B cell (primary cell): ENCODE measurements at regions not wholly inside any gene's neighbourhood (a gene's known extent, or its start where the extent isn't known, plus 50 kb on each side); places are given as distances from the start of the nearest gene placed in this dataset.

Experiments
- ATAC-seq: fragments of 200-7000 bp; cut with Tn5 transposase; one replicate; pipeline ENCODE4 v1.10.0; 2021; ENCODE audit warnings: low read depth, mild to moderate bottlenecking, moderate number of reproducible peaks, moderate library complexity
- CTCF ChIA-PET: fragments of 350-600 bp; sonication (Branson Sonifier 250); formaldehyde crosslinking; loops from one replicate; lab custom pipeline; 2021; ENCODE audit warnings: antibody characterized with exemption, inconsistent platforms; lab: Charles Lee
- POLR2A ChIA-PET: fragments of 350-600 bp; sonication (Branson Sonifier 250); formaldehyde crosslinking; loops from one replicate; lab custom pipeline; 2021; ENCODE audit warnings: antibody characterized with exemption; lab: Charles Lee
- DNase-seq: peaks from one replicate; pipeline ENCODE4 v3.0.0; 2013
- H2AFZ ChIP-seq: 2 replicates; pipeline ENCODE4 v1.6.1; 2012; ENCODE audit warnings: mild to moderate bottlenecking, low read depth, low read length; ENCODE audit not compliant: insufficient read depth, poor library complexity, severe bottlenecking
- H3K27ac ChIP-seq, 2 donors: 1 replicate in 1 of 2; 2 replicates in 1 of 2; pipeline ENCODE4 v1.5.1; 2012 to 2013; ENCODE audit warnings: low read length in 2 of 2, mild to moderate bottlenecking in 2 of 2, moderate library complexity in 1 of 2
- H3K27me3 ChIP-seq, 4 experiments: fragments of 200-600 bp in 1 of 4; sonication (generic) in 1 of 4; replicated peaks in 1 of 4; 1 replicate in 2 of 4; 2 replicates in 2 of 4; pipeline versions ENCODE4 v1.6.1 to v1.7.0; 2013 to 2016; ENCODE audit warnings: low read length in 3 of 4, mild to moderate bottlenecking in 2 of 4, mixed read lengths in 1 of 4, moderate library complexity in 1 of 4; ENCODE audit not compliant: insufficient read depth in 4 of 4, control insufficient read depth in 3 of 4; ENCODE audit errors: control extremely low read depth in 1 of 4
- H3K36me3 ChIP-seq, 2 experiments: replicated peaks in 1 of 2; 1 replicate in 1 of 2; 2 replicates in 1 of 2; pipeline versions ENCODE4 v1.6.1 to v1.7.1; 2013; ENCODE audit warnings: low read length in 1 of 2; ENCODE audit not compliant: insufficient read depth in 2 of 2, control insufficient read depth in 1 of 2; ENCODE audit errors: control extremely low read depth in 1 of 2, extremely low read depth in 1 of 2
- H3K4me1 ChIP-seq, 2 donors: fragments of 200-600 bp in 1 of 2; sonication (generic) in 1 of 2; 1 replicate in 1 of 2; 2 replicates in 1 of 2; pipeline versions ENCODE4 v1.5.1 to v1.6.1; 2013 to 2017; ENCODE audit warnings: low read length in 2 of 2; ENCODE audit not compliant: control insufficient read depth in 2 of 2, insufficient read depth in 2 of 2
- H3K4me2 ChIP-seq: replicated peaks from 2 replicates; pipeline ENCODE3; 2012; ENCODE audit warnings: mild to moderate bottlenecking, low read depth, low read length; ENCODE audit not compliant: poor library complexity, severe bottlenecking
- H3K4me3 ChIP-seq, 5 experiments: fragments of 200-600 bp in 1 of 5; sonication (generic) in 1 of 5; 1 replicate in 3 of 5; 2 replicates in 2 of 5; pipeline versions ENCODE4 v1.5.1 to v1.7.0; 2011 to 2016; ENCODE audit warnings: low read length in 4 of 5, mild to moderate bottlenecking in 4 of 5, low read depth in 2 of 5, control low read depth in 1 of 5, moderate library complexity in 1 of 5; ENCODE audit not compliant: insufficient read depth in 1 of 5; ENCODE audit errors: control extremely low read depth in 1 of 5, extremely low read depth in 1 of 5
- H3K79me2 ChIP-seq: fragments of 200-600 bp; sonication (generic); one replicate; pipeline ENCODE4 v1.6.0; 2016; ENCODE audit warnings: low read length; ENCODE audit not compliant: control insufficient read depth, insufficient read depth
- H3K9ac ChIP-seq: fragments of 200-600 bp; sonication (generic); 2 replicates; pipeline ENCODE4 v1.6.1; 2017; ENCODE audit warnings: mild to moderate bottlenecking, low read length, moderate library complexity
- H3K9me3 ChIP-seq, 3 donors: one replicate each; pipeline versions ENCODE4 v1.6.1 to v1.7.1; 2013; ENCODE audit warnings: low read length in 2 of 3; ENCODE audit not compliant: control insufficient read depth in 2 of 3, insufficient read depth in 1 of 3; ENCODE audit errors: control extremely low read depth in 1 of 3
- H4K20me1 ChIP-seq: 2 replicates; pipeline ENCODE4 v1.6.0; 2012; ENCODE audit warnings: mild to moderate bottlenecking, low read length; ENCODE audit not compliant: insufficient read depth, control insufficient read depth, poor library complexity, severe bottlenecking
- H3K27ac Mint-ChIP-seq: one replicate; pipeline ENCODE4 v1.8.0; 2021; ENCODE audit warnings: mixed read lengths
- H3K27me3 Mint-ChIP-seq: one replicate; pipeline ENCODE4 v1.8.0; 2021; ENCODE audit warnings: mixed read lengths
- H3K4me1 Mint-ChIP-seq: one replicate; pipeline ENCODE4 v1.8.0; 2021; ENCODE audit warnings: mixed read lengths
- H3K4me3 Mint-ChIP-seq: one replicate; pipeline ENCODE4 v1.8.0; 2021; ENCODE audit warnings: mixed read lengths
- H3K9me3 Mint-ChIP-seq: one replicate; pipeline ENCODE4 v1.8.0; 2022; ENCODE audit warnings: mixed read lengths; ENCODE audit not compliant: insufficient read depth
- EZH2 ChIP-seq: IDR thresholded peaks from 2 replicates; pipeline ENCODE4 v1.6.1; 2012; ENCODE audit warnings: borderline replicate concordance, low read depth, mild to moderate bottlenecking, moderate library complexity, low read length; ENCODE audit not compliant: insufficient read depth, poor library complexity, severe bottlenecking
- WGBS: methylation state at CpG from one replicate; pipeline ENCODE4 v1.1.5; 2013; ENCODE audit warnings: missing lambda C conversion rate; ENCODE audit not compliant: insufficient coverage; 5-methylcytosine and 5-hydroxymethylcytosine counted together
- intact Hi-C: fragments of 100-400 bp; cut with micrococcal nuclease; formaldehyde crosslinking; loops from one replicate; pipeline ENCODE4 v1.10.0; 2022
- TF ChIP-seq, protein P1 (sequence below): fragments of 200-600 bp; IDR thresholded peaks from one replicate; pipeline ENCODE4 v1.8.0; 2022; ENCODE audit warnings: antibody characterized with exemption, mild to moderate bottlenecking

DNA sequence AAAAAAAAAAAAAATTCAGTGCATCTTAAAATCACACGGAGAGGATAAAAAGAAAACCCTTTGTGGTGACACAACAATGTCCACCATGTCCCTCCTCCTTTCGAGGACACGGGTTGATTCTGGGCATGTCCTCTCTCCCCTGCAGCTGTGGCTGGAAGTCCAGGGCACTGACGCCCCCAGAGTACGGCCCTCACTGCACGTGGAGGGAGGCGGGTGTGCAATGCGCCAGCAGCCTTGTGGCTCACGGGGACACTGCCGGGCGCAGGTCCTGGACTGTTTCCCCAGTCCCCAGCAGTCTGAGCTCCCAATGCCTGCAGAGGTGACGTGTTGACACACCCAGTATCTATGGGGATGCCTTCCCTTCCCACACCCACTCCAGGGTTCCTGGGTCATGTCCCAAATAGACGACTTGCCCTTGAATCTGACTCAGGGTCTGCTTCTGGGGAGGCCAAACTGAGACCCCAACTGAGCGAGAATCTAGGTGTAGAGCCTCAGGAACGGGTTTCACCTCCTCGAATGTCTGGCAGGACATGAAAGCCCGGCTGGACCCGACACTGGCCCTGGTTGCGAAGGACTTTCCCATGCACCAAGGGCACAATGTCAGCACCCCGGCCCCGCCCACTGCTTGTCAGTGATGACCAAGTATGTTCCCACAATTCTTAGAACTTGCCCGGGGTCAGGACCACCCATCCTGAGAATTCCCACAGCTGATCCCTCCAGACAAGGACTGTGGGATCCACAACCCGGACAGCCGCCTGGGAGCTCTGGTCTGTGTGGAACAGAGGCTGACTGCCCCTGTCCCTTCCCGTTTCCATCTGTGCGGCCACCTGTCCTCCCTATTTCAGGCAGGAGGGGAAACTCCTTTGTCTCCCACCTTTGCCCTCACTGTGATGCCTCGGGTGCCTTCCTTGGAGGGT, 425.1 kb upstream of the SULF2 start:
- Histone ChIP-seq H3K4me3 (no peak overlapping the region), H3K79me2 (no peaks in the 10 kb centered on the region), H3K27ac (no peak overlapping the region), H3K27me3 (peaks cover 0 to 8% (median 0%) of the 10 kb centered on the region in 4 experiments), H2AFZ (no peak overlapping the region), H3K4me2 (no peak overlapping the region), H3K4me1 (no peaks in the 10 kb centered on the region), H3K9me3 (peaks cover 0 to 3% (median 0%) of the 10 kb centered on the region in 3 donors), H4K20me1 (no peaks in the 10 kb centered on the region), H3K36me3 (no peaks in the 10 kb centered on the region), H3K9ac (no peak overlapping the region)
- intact Hi-C loops, result no loop called here
- Mint-ChIP-seq H3K27me3 (peaks cover 14% of the 10 kb centered on the region), H3K4me1 (no peaks in the 10 kb centered on the region), H3K27ac (no peak overlapping the region), H3K4me3 (no peak overlapping the region), H3K9me3 (no peaks in the 10 kb centered on the region)
- TF ChIP-seq EZH2, result no peak
- TF ChIP-seq, protein P1, sequence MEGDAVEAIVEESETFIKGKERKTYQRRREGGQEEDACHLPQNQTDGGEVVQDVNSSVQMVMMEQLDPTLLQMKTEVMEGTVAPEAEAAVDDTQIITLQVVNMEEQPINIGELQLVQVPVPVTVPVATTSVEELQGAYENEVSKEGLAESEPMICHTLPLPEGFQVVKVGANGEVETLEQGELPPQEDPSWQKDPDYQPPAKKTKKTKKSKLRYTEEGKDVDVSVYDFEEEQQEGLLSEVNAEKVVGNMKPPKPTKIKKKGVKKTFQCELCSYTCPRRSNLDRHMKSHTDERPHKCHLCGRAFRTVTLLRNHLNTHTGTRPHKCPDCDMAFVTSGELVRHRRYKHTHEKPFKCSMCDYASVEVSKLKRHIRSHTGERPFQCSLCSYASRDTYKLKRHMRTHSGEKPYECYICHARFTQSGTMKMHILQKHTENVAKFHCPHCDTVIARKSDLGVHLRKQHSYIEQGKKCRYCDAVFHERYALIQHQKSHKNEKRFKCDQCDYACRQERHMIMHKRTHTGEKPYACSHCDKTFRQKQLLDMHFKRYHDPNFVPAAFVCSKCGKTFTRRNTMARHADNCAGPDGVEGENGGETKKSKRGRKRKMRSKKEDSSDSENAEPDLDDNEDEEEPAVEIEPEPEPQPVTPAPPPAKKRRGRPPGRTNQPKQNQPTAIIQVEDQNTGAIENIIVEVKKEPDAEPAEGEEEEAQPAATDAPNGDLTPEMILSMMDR, result no peak
- DNase-seq (no peak), ATAC-seq (no peak)
- WGBS, result 89% methylated on average over 27 of the region's 27 CpGs
- CTCF ChIA-PET, result no interaction called here
- POLR2A ChIA-PET, result no interaction called here

- ATAC-seq (no peak), DNase-seq (no peak)
- TF ChIP-seq, protein P1, result no peak
- no peak for TF ChIP-seq EZH2
- Histone ChIP-seq H4K20me1 (no peaks in the 10 kb centered on the region), H3K4me1 (no peaks in the 10 kb centered on the region), H3K9me3 (no peaks in the 10 kb centered on the region), H3K4me3 (no peak overlapping the region), H3K9ac (no peak overlapping the region), H2AFZ (no peak overlapping the region), H3K27me3 (peaks cover 0 to 3% (median 0%) of the 10 kb centered on the region in 4 experiments), H3K27ac (no peak overlapping the region), H3K4me2 (no peak overlapping the region), H3K36me3 (no peaks in the 10 kb centered on the region), H3K79me2 (no peaks in the 10 kb centered on the region)
- no peaks in the 10 kb centered on the region for H3K9me3 Mint-ChIP-seq
- peaks cover 10% of the 10 kb centered on the region for H3K27me3 Mint-ChIP-seq
- 18% methylated on average over 4 of the region's 5 CpGs for WGBS
- no peak overlapping the region for H3K27ac Mint-ChIP-seq
- no peaks in the 10 kb centered on the region for H3K4me1 Mint-ChIP-seq
- intact Hi-C loops, result no loop called here
- CTCF ChIA-PET, result no interaction called here
- POLR2A ChIA-PET, result no interaction called here
- H3K4me3 Mint-ChIP-seq, result no peak overlapping the region
Observed at GRCh38 chr20:48209102-48209501, 423.8 kb upstream of the SULF2 start.
